ENCODE measurements at regions not wholly inside any gene's neighbourhood (a gene's known extent, or its start where the extent isn't known, plus 50 kb on each side); places are given as distances from the start of the nearest gene placed in this dataset.

- TF ChIP-seq, protein P1, sequence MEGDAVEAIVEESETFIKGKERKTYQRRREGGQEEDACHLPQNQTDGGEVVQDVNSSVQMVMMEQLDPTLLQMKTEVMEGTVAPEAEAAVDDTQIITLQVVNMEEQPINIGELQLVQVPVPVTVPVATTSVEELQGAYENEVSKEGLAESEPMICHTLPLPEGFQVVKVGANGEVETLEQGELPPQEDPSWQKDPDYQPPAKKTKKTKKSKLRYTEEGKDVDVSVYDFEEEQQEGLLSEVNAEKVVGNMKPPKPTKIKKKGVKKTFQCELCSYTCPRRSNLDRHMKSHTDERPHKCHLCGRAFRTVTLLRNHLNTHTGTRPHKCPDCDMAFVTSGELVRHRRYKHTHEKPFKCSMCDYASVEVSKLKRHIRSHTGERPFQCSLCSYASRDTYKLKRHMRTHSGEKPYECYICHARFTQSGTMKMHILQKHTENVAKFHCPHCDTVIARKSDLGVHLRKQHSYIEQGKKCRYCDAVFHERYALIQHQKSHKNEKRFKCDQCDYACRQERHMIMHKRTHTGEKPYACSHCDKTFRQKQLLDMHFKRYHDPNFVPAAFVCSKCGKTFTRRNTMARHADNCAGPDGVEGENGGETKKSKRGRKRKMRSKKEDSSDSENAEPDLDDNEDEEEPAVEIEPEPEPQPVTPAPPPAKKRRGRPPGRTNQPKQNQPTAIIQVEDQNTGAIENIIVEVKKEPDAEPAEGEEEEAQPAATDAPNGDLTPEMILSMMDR (conservative IDR thresholded peaks at IDR 0.05; ENCODE audit: low read length) = no peak
- no peak for TF ChIP-seq EZH2phosphoT487 (IDR thresholded peaks at IDR 0.05; ENCODE audit: borderline replicate concordance, low read depth, low read length)
Measured at GRCh38 chr7:115276791-115277190, 354.9 kb downstream of the MDFIC start.
